ENCODE measurements at regions not wholly inside any gene's neighbourhood (a gene's known extent, or its start where the extent isn't known, plus 50 kb on each side); places are given as distances from the start of the nearest gene placed in this dataset.

GRCh38 chr6:9401960-9402359, 966.6 kb upstream of the SLC35B3 start:
- no peak overlapping the region for H3K4me3 ChIP-seq (ENCODE audit: low read depth in 1 of 3, low read length in 3 of 3)
- DNase-seq (no peak), FAIRE-seq (no peak)
- H3K27me3 ChIP-seq (ENCODE audit: control insufficient read depth in 3 of 3, insufficient read depth in 3 of 3, low read length in 3 of 3), result peaks cover 0 to 14% (median 4%) of the 10 kb centered on the region in 3 donors
- H3K27ac ChIP-seq (ENCODE audit: low read depth in 1 of 3, low read length in 2 of 3), result no peak overlapping the region
- H3K4me1 ChIP-seq (ENCODE audit: control insufficient read depth in 3 of 3, insufficient read depth in 2 of 3, low read depth in 1 of 3, low read length in 2 of 3), result no peaks in the 10 kb centered on the region
- no peaks in the 10 kb centered on the region for H3K36me3 ChIP-seq (ENCODE audit: control insufficient read depth in 3 of 3, insufficient read depth in 2 of 3, low read depth in 1 of 3, low read length in 3 of 3)
- 78 to 87% (median 85%) methylated on average over 1 of the region's 1 CpG for WGBS, 3 donors
- peaks cover 0 to 3% of the 10 kb centered on the region in 2 donors for H3K9me3 ChIP-seq (ENCODE audit: control insufficient read depth in 2 of 2, insufficient read depth in 1 of 2, low read depth in 1 of 2, low read length in 1 of 2)

- H3K27me3 ChIP-seq (ENCODE audit: control insufficient read depth in 3 of 3, insufficient read depth in 3 of 3, low read length in 3 of 3), result peaks cover 0 to 14% (median 4%) of the 10 kb centered on the region in 3 donors
- FAIRE-seq, result no peak
- H3K4me1 ChIP-seq (ENCODE audit: control insufficient read depth in 3 of 3, insufficient read depth in 2 of 3, low read depth in 1 of 3, low read length in 2 of 3), result no peaks in the 10 kb centered on the region
- H3K9me3 ChIP-seq (ENCODE audit: control insufficient read depth in 2 of 2, insufficient read depth in 1 of 2, low read depth in 1 of 2, low read length in 1 of 2), result peaks cover 0 to 3% of the 10 kb centered on the region in 2 donors
- no peak overlapping the region for H3K27ac ChIP-seq (ENCODE audit: low read depth in 1 of 3, low read length in 2 of 3)
- 40 to 49% (median 40%) methylated on average over 5 of the region's 5 CpGs for WGBS, 3 donors
- no peaks in the 10 kb centered on the region for H3K36me3 ChIP-seq (ENCODE audit: control insufficient read depth in 3 of 3, insufficient read depth in 2 of 3, low read depth in 1 of 3, low read length in 3 of 3)
- DNase-seq, result no peak
- H3K4me3 ChIP-seq (ENCODE audit: low read depth in 1 of 3, low read length in 3 of 3), result no peak overlapping the region
Measured at GRCh38 chr6:9399916-9400315, 964.6 kb upstream of the SLC35B3 start.

- H3K27ac ChIP-seq (ENCODE audit: low read depth in 1 of 3, low read length in 2 of 3), result no peak overlapping the region
- 28 to 45% (median 43%) methylated on average over 41 to 42 of the region's 42 CpGs for WGBS, 3 donors
- DNase-seq (no peak), FAIRE-seq (no peak)
- peaks cover 0 to 3% of the 10 kb centered on the region in 2 donors for H3K9me3 ChIP-seq (ENCODE audit: control insufficient read depth in 2 of 2, insufficient read depth in 1 of 2, low read depth in 1 of 2, low read length in 1 of 2)
- no peak overlapping the region for H3K4me3 ChIP-seq (ENCODE audit: low read depth in 1 of 3, low read length in 3 of 3)
- no peaks in the 10 kb centered on the region for H3K4me1 ChIP-seq (ENCODE audit: control insufficient read depth in 3 of 3, insufficient read depth in 2 of 3, low read depth in 1 of 3, low read length in 2 of 3)
- H3K36me3 ChIP-seq (ENCODE audit: control insufficient read depth in 3 of 3, insufficient read depth in 2 of 3, low read depth in 1 of 3, low read length in 3 of 3), result no peaks in the 10 kb centered on the region
- peaks cover 0 to 14% (median 4%) of the 10 kb centered on the region in 3 donors for H3K27me3 ChIP-seq (ENCODE audit: control insufficient read depth in 3 of 3, insufficient read depth in 3 of 3, low read length in 3 of 3)
Measured at GRCh38 chr6:9398767-9399373, 963.5 kb upstream of the SLC35B3 start.

GRCh38 chr6:9398071-9398766, 962.9 kb upstream of the SLC35B3 start:
- Histone ChIP-seq H3K9me3 (ENCODE audit: control insufficient read depth in 2 of 2, insufficient read depth in 1 of 2, low read depth in 1 of 2, low read length in 1 of 2) (peaks cover 0 to 3% of the 10 kb centered on the region in 2 donors), H3K36me3 (ENCODE audit: control insufficient read depth in 3 of 3, insufficient read depth in 2 of 3, low read depth in 1 of 3, low read length in 3 of 3) (no peaks in the 10 kb centered on the region), H3K4me3 (ENCODE audit: low read depth in 1 of 3, low read length in 3 of 3) (no peak overlapping the region), H3K4me1 (ENCODE audit: control insufficient read depth in 3 of 3, insufficient read depth in 2 of 3, low read depth in 1 of 3, low read length in 2 of 3) (no peaks in the 10 kb centered on the region), H3K27ac (ENCODE audit: low read depth in 1 of 3, low read length in 2 of 3) (no peak overlapping the region), H3K27me3 (ENCODE audit: control insufficient read depth in 3 of 3, insufficient read depth in 3 of 3, low read length in 3 of 3) (peaks cover 0 to 14% (median 4%) of the 10 kb centered on the region in 3 donors)
- no peak for FAIRE-seq
- 43 to 66% (median 58%) methylated on average over 15 of the region's 15 CpGs for WGBS, 3 donors
- no peak for DNase-seq

- FAIRE-seq (no peak), DNase-seq (no peak)
- no peaks in the 10 kb centered on the region for H3K27me3 ChIP-seq (ENCODE audit: control insufficient read depth in 3 of 3, insufficient read depth in 3 of 3, low read length in 3 of 3)
- H3K36me3 ChIP-seq (ENCODE audit: control insufficient read depth in 3 of 3, insufficient read depth in 2 of 3, low read depth in 1 of 3, low read length in 3 of 3), result no peaks in the 10 kb centered on the region
- no peak overlapping the region for H3K4me3 ChIP-seq (ENCODE audit: low read depth in 1 of 3, low read length in 3 of 3)
- no peak overlapping the region for H3K27ac ChIP-seq (ENCODE audit: low read depth in 1 of 3, low read length in 2 of 3)
- no peaks in the 10 kb centered on the region for H3K9me3 ChIP-seq (ENCODE audit: control insufficient read depth in 2 of 2, insufficient read depth in 1 of 2, low read depth in 1 of 2, low read length in 1 of 2)
- 79 to 85% (median 82%) methylated on average over 2 of the region's 2 CpGs for WGBS, 3 donors
- no peaks in the 10 kb centered on the region for H3K4me1 ChIP-seq (ENCODE audit: control insufficient read depth in 3 of 3, insufficient read depth in 2 of 3, low read depth in 1 of 3, low read length in 2 of 3)
Measured at GRCh38 chr6:9388596-9388995, 953.3 kb upstream of the SLC35B3 start.

GRCh38 chr6:9380568-9380967, 945.2 kb upstream of the SLC35B3 start:
- 34 to 53% (median 44%) methylated on average over 2 of the region's 2 CpGs for WGBS, 3 donors
- Histone ChIP-seq H3K4me1 (ENCODE audit: control insufficient read depth in 3 of 3, insufficient read depth in 2 of 3, low read depth in 1 of 3, low read length in 2 of 3) (no peaks in the 10 kb centered on the region), H3K27me3 (ENCODE audit: control insufficient read depth in 3 of 3, insufficient read depth in 3 of 3, low read length in 3 of 3) (no peaks in the 10 kb centered on the region), H3K4me3 (ENCODE audit: low read depth in 1 of 3, low read length in 3 of 3) (no peak overlapping the region), H3K36me3 (ENCODE audit: control insufficient read depth in 3 of 3, insufficient read depth in 2 of 3, low read depth in 1 of 3, low read length in 3 of 3) (no peaks in the 10 kb centered on the region), H3K9me3 (ENCODE audit: control insufficient read depth in 2 of 2, insufficient read depth in 1 of 2, low read depth in 1 of 2, low read length in 1 of 2) (no peaks in the 10 kb centered on the region), H3K27ac (ENCODE audit: low read depth in 1 of 3, low read length in 2 of 3) (no peak overlapping the region)
- no peak for DNase-seq
- no peak for FAIRE-seq

GRCh38 chr6:9373308-9373707, 938.0 kb upstream of the SLC35B3 start:
- no peaks in the 10 kb centered on the region for H3K9me3 ChIP-seq (ENCODE audit: control insufficient read depth in 2 of 2, insufficient read depth in 1 of 2, low read depth in 1 of 2, low read length in 1 of 2)
- FAIRE-seq, result no peak
- no peak overlapping the region for H3K4me3 ChIP-seq (ENCODE audit: low read depth in 1 of 3, low read length in 3 of 3)
- no peak for DNase-seq
- no peaks in the 10 kb centered on the region for H3K4me1 ChIP-seq (ENCODE audit: control insufficient read depth in 3 of 3, insufficient read depth in 2 of 3, low read depth in 1 of 3, low read length in 2 of 3)
- no peak overlapping the region for H3K27ac ChIP-seq (ENCODE audit: low read depth in 1 of 3, low read length in 2 of 3)
- H3K27me3 ChIP-seq (ENCODE audit: control insufficient read depth in 3 of 3, insufficient read depth in 3 of 3, low read length in 3 of 3), result no peaks in the 10 kb centered on the region
- H3K36me3 ChIP-seq (ENCODE audit: control insufficient read depth in 3 of 3, insufficient read depth in 2 of 3, low read depth in 1 of 3, low read length in 3 of 3), result no peaks in the 10 kb centered on the region

GRCh38 chr6:9370480-9370879, 935.1 kb upstream of the SLC35B3 start:
- DNase-seq, result no peak
- FAIRE-seq, result no peak
- no peaks in the 10 kb centered on the region for H3K9me3 ChIP-seq (ENCODE audit: control insufficient read depth in 2 of 2, insufficient read depth in 1 of 2, low read depth in 1 of 2, low read length in 1 of 2)
- WGBS, 3 donors, result 28 to 53% (median 32%) methylated on average over 2 of the region's 2 CpGs
- H3K4me3 ChIP-seq (ENCODE audit: low read depth in 1 of 3, low read length in 3 of 3), result no peak overlapping the region
- no peaks in the 10 kb centered on the region for H3K36me3 ChIP-seq (ENCODE audit: control insufficient read depth in 3 of 3, insufficient read depth in 2 of 3, low read depth in 1 of 3, low read length in 3 of 3)
- no peaks in the 10 kb centered on the region for H3K27me3 ChIP-seq (ENCODE audit: control insufficient read depth in 3 of 3, insufficient read depth in 3 of 3, low read length in 3 of 3)
- no peaks in the 10 kb centered on the region for H3K4me1 ChIP-seq (ENCODE audit: control insufficient read depth in 3 of 3, insufficient read depth in 2 of 3, low read depth in 1 of 3, low read length in 2 of 3)
- no peak overlapping the region for H3K27ac ChIP-seq (ENCODE audit: low read depth in 1 of 3, low read length in 2 of 3)

- Histone ChIP-seq H3K4me1 (ENCODE audit: control insufficient read depth in 3 of 3, insufficient read depth in 2 of 3, low read depth in 1 of 3, low read length in 2 of 3) (no peaks in the 10 kb centered on the region), H3K27ac (ENCODE audit: low read depth in 1 of 3, low read length in 2 of 3) (no peak overlapping the region), H3K9me3 (ENCODE audit: control insufficient read depth in 2 of 2, insufficient read depth in 1 of 2, low read depth in 1 of 2, low read length in 1 of 2) (no peaks in the 10 kb centered on the region), H3K36me3 (ENCODE audit: control insufficient read depth in 3 of 3, insufficient read depth in 2 of 3, low read depth in 1 of 3, low read length in 3 of 3) (no peaks in the 10 kb centered on the region), H3K4me3 (ENCODE audit: low read depth in 1 of 3, low read length in 3 of 3) (no peak overlapping the region), H3K27me3 (ENCODE audit: control insufficient read depth in 3 of 3, insufficient read depth in 3 of 3, low read length in 3 of 3) (no peaks in the 10 kb centered on the region)
- DNase-seq (no peak), FAIRE-seq (peak; percentile 39)
Measured at GRCh38 chr6:9365378-9365777, 930.0 kb upstream of the SLC35B3 start.

Data from small intestine (tissue), 7 donors.